RWPE1 (cell line): ENCODE measurements at regions not wholly inside any gene's neighbourhood (a gene's known extent, or its start where the extent isn't known, plus 50 kb on each side); places are given as distances from the start of the nearest gene placed in this dataset.

ENCODE experiments used
- CTCF ChIA-PET: fragments of 350-600 bp; sonication (Branson Sonifier 250); formaldehyde crosslinking; extraction: SDS; loops from one replicate; lab custom pipeline; 2021; lab: Yijun Ruan, JAX
- POLR2A ChIA-PET: fragments of 400-600 bp; formaldehyde crosslinking; extraction: SDS; loops from one replicate; lab custom pipeline; 2020; ENCODE audit warnings: antibody characterized with exemption; ENCODE audit not compliant: low non-redundant PET; lab: Yijun Ruan, JAX
- DNase-seq: peaks from one replicate; pipeline ENCODE4 v3.0.0; 2012; ENCODE audit warnings: low spot score
- H3K27ac ChIP-seq: fragments of 450-650 bp; 2 replicates; pipeline ENCODE4 v1.5.1; 2017
- CTCF ChIP-seq: fragments of 450-650 bp; conservative IDR thresholded peaks from 2 replicates; pipeline ENCODE4 v1.5.1; 2017; ENCODE audit warnings: low read depth, mild to moderate bottlenecking

GRCh38 chr7:101718363-101719122, 89.4 kb upstream of the MYL10 start:
- TF ChIP-seq CTCF = no peak
- H3K27ac ChIP-seq = peak overlapping the region; percentile 93
- ChIA-PET POLR2A (no interaction called here), CTCF (interaction anchor here (0.6 kb wide), 1 partner anchor 11 kb away, joined by 4 read pairs; no protein-coding TSS in a partner anchor)
- DNase-seq = no peak

- ChIA-PET CTCF (interaction anchor here (0.6 kb wide), 1 partner anchor 12 kb away, joined by 4 read pairs; no protein-coding TSS in a partner anchor), POLR2A (no interaction called here)
- no peak for TF ChIP-seq CTCF
- DNase-seq = no peak
- H3K27ac ChIP-seq = peak overlapping the region; percentile 93
Observed at GRCh38 chr7:101719123-101719470, 90.0 kb upstream of the MYL10 start.

- CTCF ChIA-PET = no interaction called here
- peak overlapping the region; percentile 4; the same call in 1 of the 2 replicates for H3K27ac ChIP-seq
Observed at GRCh38 chr7:101720324-101720723, 91.2 kb upstream of the MYL10 start.

GRCh38 chr7:101722247-101722646, 93.2 kb upstream of the MYL10 start:
- ChIA-PET POLR2A (no interaction called here), CTCF (no interaction called here)
- TF ChIP-seq CTCF = no peak
- DNase-seq = no peak
- no peak overlapping the region for H3K27ac ChIP-seq

More at GRCh38 chr7:101720324-101720723, 91.2 kb upstream of the MYL10 start:
- POLR2A ChIA-PET = interaction anchor here (0.5 kb wide), 1 partner anchor 95 kb away, joined by 3 read pairs; no protein-coding TSS in a partner anchor
- TF ChIP-seq CTCF = no peak
- no peak for DNase-seq

- POLR2A ChIA-PET = no interaction called here
- DNase-seq = no peak
- no peak overlapping the region for H3K27ac ChIP-seq
- TF ChIP-seq CTCF = no peak
- CTCF ChIA-PET = no interaction called here
Observed at GRCh38 chr7:101723835-101724234, 93.6 kb upstream of the CUX1 start.

- ChIA-PET POLR2A (no interaction called here), CTCF (no interaction called here)
- H3K27ac ChIP-seq = no peak overlapping the region
- DNase-seq = no peak
- no peak for TF ChIP-seq CTCF
Observed at GRCh38 chr7:101724957-101725356, 92.5 kb upstream of the CUX1 start.
